C4-2B (cell line): ENCODE measurements at regions not wholly inside any gene's neighbourhood (a gene's known extent, or its start where the extent isn't known, plus 50 kb on each side); places are given as distances from the start of the nearest gene placed in this dataset.

Source experiments
- CTCF ChIP-seq: fragments of 450-650 bp; conservative IDR thresholded peaks from 2 replicates; pipeline ENCODE4 v1.5.1; 2017; ENCODE audit warnings: mild to moderate bottlenecking
- ZFX ChIP-seq: fragments of 450-650 bp; IDR thresholded peaks from 2 replicates; pipeline ENCODE4 v1.6.1; 2017

GRCh38 chr2:610491-610890 lies 66.7 kb downstream of the TMEM18 start:
- no peak for TF ChIP-seq CTCF
- TF ChIP-seq ZFX = no peak
